GM23338 (cell line): ENCODE measurements at regions not wholly inside any gene's neighbourhood (a gene's known extent, or its start where the extent isn't known, plus 50 kb on each side); places are given as distances from the start of the nearest gene placed in this dataset.

Source experiments
- ATAC-seq: fragments of 200-7000 bp; cut with Tn5 transposase; 3 replicates; pipeline ENCODE4 v1.9.1; 2020
- DNase-seq: peaks from one replicate; pipeline ENCODE4 v3.0.0-alpha.2; 2015; ENCODE audit warnings: low spot score
- H2AFZ ChIP-seq: fragments of 200-600 bp; sonication (generic); 2 replicates; pipeline ENCODE4 v1.8.0; 2016; ENCODE audit warnings: antibody characterized with exemption, mild to moderate bottlenecking, moderate library complexity
- H3F3A ChIP-seq: fragments of 200-600 bp; sonication (generic); replicated peaks from 2 replicates; pipeline ENCODE4 v1.8.0; 2017; ENCODE audit warnings: antibody characterized with exemption, mixed run types, low read depth
- H3K27ac ChIP-seq: fragments of 200-600 bp; sonication (generic); 2 replicates; pipeline ENCODE4 v1.6.1; 2016; ENCODE audit warnings: low read depth
- H3K27me3 ChIP-seq: fragments of 200-600 bp; sonication (generic); 2 replicates; pipeline ENCODE4 v1.8.0; 2016; ENCODE audit warnings: mild to moderate bottlenecking, mixed run types, moderate library complexity; ENCODE audit not compliant: insufficient read depth
- H3K36me3 ChIP-seq: fragments of 200-600 bp; sonication (generic); 2 replicates; pipeline ENCODE4 v1.8.0; 2016; ENCODE audit warnings: mild to moderate bottlenecking; ENCODE audit not compliant: insufficient read depth
- H3K4me1 ChIP-seq: fragments of 200-600 bp; sonication (generic); 2 replicates; pipeline ENCODE4 v1.8.0; 2016; ENCODE audit warnings: mild to moderate bottlenecking, moderate library complexity; ENCODE audit not compliant: insufficient read depth
- H3K4me2 ChIP-seq: fragments of 200-600 bp; sonication (generic); 2 replicates; pipeline ENCODE4 v1.7.1; 2017; ENCODE audit warnings: mixed run types
- H3K4me3 ChIP-seq: fragments of 200-600 bp; sonication (generic); 2 replicates; pipeline ENCODE4 v1.6.1; 2016; ENCODE audit warnings: mixed run types
- H3K79me2 ChIP-seq: fragments of 200-600 bp; sonication (generic); replicated peaks from 2 replicates; pipeline ENCODE4 v1.8.0; 2017; ENCODE audit warnings: mild to moderate bottlenecking; ENCODE audit not compliant: insufficient read depth
- H3K9me2 ChIP-seq: fragments of 200-600 bp; sonication (generic); 2 replicates; pipeline ENCODE4 v1.8.0; 2017; ENCODE audit not compliant: insufficient read depth
- H4K20me1 ChIP-seq: fragments of 200-600 bp; sonication (generic); replicated peaks from 2 replicates; pipeline ENCODE4 v1.8.0; 2017; ENCODE audit warnings: mild to moderate bottlenecking; ENCODE audit not compliant: insufficient read depth
- H3K27ac Mint-ChIP-seq: 2 replicates; pipeline ENCODE4 v1.8.0; 2020; ENCODE audit warnings: inconsistent platforms, mild to moderate bottlenecking, moderate library complexity, mixed read lengths
- H3K27me3 Mint-ChIP-seq: 3 replicates; pipeline ENCODE4 v1.8.0; 2022; ENCODE audit warnings: low read depth, mild to moderate bottlenecking, moderate library complexity, mixed read lengths, inconsistent platforms; ENCODE audit not compliant: insufficient read depth, poor library complexity
- H3K36me3 Mint-ChIP-seq: 3 replicates; pipeline ENCODE4 v1.8.0; 2021; ENCODE audit warnings: low read depth, mild to moderate bottlenecking, inconsistent platforms, moderate library complexity, mixed read lengths
- H3K4me1 Mint-ChIP-seq: 3 replicates; pipeline ENCODE4 v1.8.0; 2020; ENCODE audit warnings: mild to moderate bottlenecking, inconsistent platforms, mixed read lengths
- H3K4me3 Mint-ChIP-seq: 3 replicates; pipeline ENCODE4 v1.8.0; 2021; ENCODE audit warnings: moderate library complexity, mild to moderate bottlenecking, inconsistent platforms, mixed read lengths
- H3K9me3 Mint-ChIP-seq: 3 replicates; pipeline ENCODE4 v1.8.0; 2020; ENCODE audit warnings: moderate library complexity, mild to moderate bottlenecking, inconsistent platforms, mixed read lengths
- EZH2 ChIP-seq: fragments of 200-600 bp; sonication (generic); IDR thresholded peaks from one replicate; pipeline ENCODE4 v1.8.0; 2017; ENCODE audit warnings: antibody characterized with exemption, mild to moderate bottlenecking, low read depth; ENCODE audit not compliant: unreplicated experiment
- EZH2phosphoT487 ChIP-seq: fragments of 200-600 bp; sonication (generic); IDR thresholded peaks from one replicate; pipeline ENCODE4 v1.8.1; 2018; ENCODE audit warnings: antibody characterized with exemption; ENCODE audit not compliant: unreplicated experiment
- POLR2AphosphoS5 ChIP-seq: IDR thresholded peaks from 2 replicates; pipeline ENCODE4 v1.6.1; 2016; ENCODE audit warnings: antibody characterized with exemption, low read depth
- STAT1 ChIP-seq: IDR thresholded peaks from one replicate; pipeline ENCODE4 v1.6.1; 2016; ENCODE audit warnings: antibody characterized with exemption; ENCODE audit not compliant: unreplicated experiment
- ZNF114 ChIP-seq: fragments of 250-450 bp; sonication (Bioruptor Pico); IDR thresholded peaks from 2 replicates; pipeline ENCODE4 v1.5.0; 2020; ENCODE audit warnings: mild to moderate bottlenecking, moderate library complexity
- TF ChIP-seq, protein P1 (sequence below): fragments of 250-450 bp; sonication (Bioruptor Pico); IDR thresholded peaks from 2 replicates; pipeline ENCODE4 v1.5.0; 2020; ENCODE audit warnings: mild to moderate bottlenecking, moderate library complexity
- TF ChIP-seq, protein P2 (sequence below): IDR thresholded peaks from one replicate; pipeline ENCODE4 v1.6.1; 2018; ENCODE audit warnings: antibody characterized with exemption; ENCODE audit not compliant: unreplicated experiment

DNA sequence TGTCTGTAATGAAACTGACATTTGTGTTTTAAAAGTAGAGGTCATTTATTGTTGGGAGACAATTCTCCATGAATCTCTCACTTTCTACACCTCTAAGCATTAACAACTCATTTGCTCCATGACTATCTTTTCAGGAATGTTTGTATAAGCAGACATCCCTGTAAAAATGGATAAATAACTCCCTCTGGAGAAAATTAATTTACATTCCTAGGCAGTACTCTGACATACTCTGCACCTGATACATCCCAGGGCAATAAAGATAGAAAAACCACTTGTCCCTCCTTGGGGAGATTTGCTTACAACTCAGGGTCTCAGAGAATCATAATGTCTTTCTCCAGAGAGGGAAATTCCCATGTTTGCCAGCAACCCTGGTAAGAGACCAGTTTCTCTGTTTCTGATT is 1037.7 kb upstream of the SLC39A10 start:
- Mint-ChIP-seq H3K4me3 (no peak overlapping the region), H3K4me1 (no peaks in the 10 kb centered on the region), H3K36me3 (no peaks in the 10 kb centered on the region), H3K9me3 (no peaks in the 10 kb centered on the region), H3K27me3 (no peaks in the 10 kb centered on the region), H3K27ac (no peak overlapping the region)
- no peak for ATAC-seq
- Histone ChIP-seq H3K27me3 (no peaks in the 10 kb centered on the region), H3K36me3 (no peaks in the 10 kb centered on the region), H3K79me2 (no peaks in the 10 kb centered on the region), H3K4me3 (no peak overlapping the region), H3K9me2 (no peaks in the 10 kb centered on the region; the same call in 1 of the 2 replicates), H3F3A (no peaks in the 10 kb centered on the region), H3K27ac (no peak overlapping the region), H3K4me1 (0 out of 2 replicates have a peak, but pooled peaks cover 5% of the 10 kb centered on the region), H4K20me1 (no peaks in the 10 kb centered on the region), H2AFZ (no peak overlapping the region), H3K4me2 (no peak overlapping the region)
- TF ChIP-seq EZH2 (no peak), EZH2phosphoT487 (no peak), ZNF114 (CRISPR knock-in tag) (no peak)
- TF ChIP-seq, protein P1, sequence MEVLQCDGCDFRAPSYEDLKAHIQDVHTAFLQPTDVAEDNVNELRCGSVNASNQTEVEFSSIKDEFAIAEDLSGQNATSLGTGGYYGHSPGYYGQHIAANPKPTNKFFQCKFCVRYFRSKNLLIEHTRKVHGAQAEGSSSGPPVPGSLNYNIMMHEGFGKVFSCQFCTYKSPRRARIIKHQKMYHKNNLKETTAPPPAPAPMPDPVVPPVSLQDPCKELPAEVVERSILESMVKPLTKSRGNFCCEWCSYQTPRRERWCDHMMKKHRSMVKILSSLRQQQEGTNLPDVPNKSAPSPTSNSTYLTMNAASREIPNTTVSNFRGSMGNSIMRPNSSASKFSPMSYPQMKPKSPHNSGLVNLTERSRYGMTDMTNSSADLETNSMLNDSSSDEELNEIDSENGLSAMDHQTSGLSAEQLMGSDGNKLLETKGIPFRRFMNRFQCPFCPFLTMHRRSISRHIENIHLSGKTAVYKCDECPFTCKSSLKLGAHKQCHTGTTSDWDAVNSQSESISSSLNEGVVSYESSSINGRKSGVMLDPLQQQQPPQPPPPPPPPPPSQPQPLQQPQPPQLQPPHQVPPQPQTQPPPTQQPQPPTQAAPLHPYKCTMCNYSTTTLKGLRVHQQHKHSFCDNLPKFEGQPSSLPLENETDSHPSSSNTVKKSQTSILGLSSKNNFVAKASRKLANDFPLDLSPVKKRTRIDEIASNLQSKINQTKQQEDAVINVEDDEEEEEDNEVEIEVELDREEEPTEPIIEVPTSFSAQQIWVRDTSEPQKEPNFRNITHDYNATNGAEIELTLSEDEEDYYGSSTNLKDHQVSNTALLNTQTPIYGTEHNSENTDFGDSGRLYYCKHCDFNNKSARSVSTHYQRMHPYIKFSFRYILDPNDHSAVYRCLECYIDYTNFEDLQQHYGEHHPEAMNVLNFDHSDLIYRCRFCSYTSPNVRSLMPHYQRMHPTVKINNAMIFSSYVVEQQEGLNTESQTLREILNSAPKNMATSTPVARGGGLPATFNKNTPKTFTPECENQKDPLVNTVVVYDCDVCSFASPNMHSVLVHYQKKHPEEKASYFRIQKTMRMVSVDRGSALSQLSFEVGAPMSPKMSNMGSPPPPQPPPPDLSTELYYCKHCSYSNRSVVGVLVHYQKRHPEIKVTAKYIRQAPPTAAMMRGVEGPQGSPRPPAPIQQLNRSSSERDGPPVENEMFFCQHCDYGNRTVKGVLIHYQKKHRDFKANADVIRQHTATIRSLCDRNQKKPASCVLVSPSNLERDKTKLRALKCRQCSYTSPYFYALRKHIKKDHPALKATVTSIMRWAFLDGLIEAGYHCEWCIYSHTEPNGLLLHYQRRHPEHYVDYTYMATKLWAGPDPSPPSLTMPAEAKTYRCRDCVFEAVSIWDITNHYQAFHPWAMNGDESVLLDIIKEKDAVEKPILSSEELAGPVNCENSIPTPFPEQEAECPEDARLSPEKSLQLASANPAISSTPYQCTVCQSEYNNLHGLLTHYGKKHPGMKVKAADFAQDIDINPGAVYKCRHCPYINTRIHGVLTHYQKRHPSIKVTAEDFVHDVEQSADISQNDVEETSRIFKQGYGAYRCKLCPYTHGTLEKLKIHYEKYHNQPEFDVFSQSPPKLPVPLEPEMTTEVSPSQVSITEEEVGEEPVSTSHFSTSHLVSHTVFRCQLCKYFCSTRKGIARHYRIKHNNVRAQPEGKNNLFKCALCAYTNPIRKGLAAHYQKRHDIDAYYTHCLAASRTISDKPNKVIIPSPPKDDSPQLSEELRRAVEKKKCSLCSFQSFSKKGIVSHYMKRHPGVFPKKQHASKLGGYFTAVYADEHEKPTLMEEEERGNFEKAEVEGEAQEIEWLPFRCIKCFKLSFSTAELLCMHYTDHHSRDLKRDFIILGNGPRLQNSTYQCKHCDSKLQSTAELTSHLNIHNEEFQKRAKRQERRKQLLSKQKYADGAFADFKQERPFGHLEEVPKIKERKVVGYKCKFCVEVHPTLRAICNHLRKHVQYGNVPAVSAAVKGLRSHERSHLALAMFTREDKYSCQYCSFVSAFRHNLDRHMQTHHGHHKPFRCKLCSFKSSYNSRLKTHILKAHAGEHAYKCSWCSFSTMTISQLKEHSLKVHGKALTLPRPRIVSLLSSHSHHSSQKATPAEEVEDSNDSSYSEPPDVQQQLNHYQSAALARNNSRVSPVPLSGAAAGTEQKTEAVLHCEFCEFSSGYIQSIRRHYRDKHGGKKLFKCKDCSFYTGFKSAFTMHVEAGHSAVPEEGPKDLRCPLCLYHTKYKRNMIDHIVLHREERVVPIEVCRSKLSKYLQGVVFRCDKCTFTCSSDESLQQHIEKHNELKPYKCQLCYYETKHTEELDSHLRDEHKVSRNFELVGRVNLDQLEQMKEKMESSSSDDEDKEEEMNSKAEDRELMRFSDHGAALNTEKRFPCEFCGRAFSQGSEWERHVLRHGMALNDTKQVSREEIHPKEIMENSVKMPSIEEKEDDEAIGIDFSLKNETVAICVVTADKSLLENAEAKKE, result no peak
- no peak for DNase-seq

DNA sequence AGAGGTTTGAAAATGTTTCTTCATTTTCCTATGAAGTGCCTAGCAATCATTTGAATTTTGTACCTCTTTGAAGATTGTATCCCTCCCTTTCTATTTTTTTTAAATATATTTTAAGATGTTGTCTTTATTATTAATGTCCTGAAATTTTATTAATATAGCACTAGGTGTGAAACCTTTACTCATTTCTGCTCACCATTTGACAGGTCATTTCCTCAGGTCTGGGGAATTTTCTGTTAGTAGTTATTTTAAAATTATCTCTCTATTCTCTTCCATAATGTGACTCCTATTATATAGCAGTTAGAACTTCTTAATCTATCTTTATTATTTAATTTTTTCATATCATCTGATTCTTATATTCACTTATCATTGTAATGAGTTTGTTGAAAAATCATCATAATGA is 1038.6 kb upstream of the SLC39A10 start:
- no peaks in the 10 kb centered on the region; the same call in 1 of the 2 replicates for H3K9me2 ChIP-seq
- H3K27me3 ChIP-seq, result no peaks in the 10 kb centered on the region
- no peak overlapping the region for H3K4me3 ChIP-seq
- H3K36me3 ChIP-seq, result no peaks in the 10 kb centered on the region
- no peak overlapping the region for H3K4me2 ChIP-seq
- 0 out of 2 replicates have a peak, but pooled peaks cover 5% of the 10 kb centered on the region for H3K4me1 ChIP-seq
- Mint-ChIP-seq H3K4me1 (no peaks in the 10 kb centered on the region), H3K9me3 (peaks cover 4% of the 10 kb centered on the region), H3K27me3 (no peaks in the 10 kb centered on the region), H3K4me3 (no peak overlapping the region), H3K36me3 (peaks cover 1% of the 10 kb centered on the region; the same call in 1 of the 3 replicates), H3K27ac (no peak overlapping the region)
- no peak overlapping the region for H2AFZ ChIP-seq
- ATAC-seq (no peak), DNase-seq (no peak)
- no peak overlapping the region for H3K27ac ChIP-seq
- no peaks in the 10 kb centered on the region for H4K20me1 ChIP-seq
- no peaks in the 10 kb centered on the region for H3F3A ChIP-seq
- no peaks in the 10 kb centered on the region for H3K79me2 ChIP-seq
- no peak for TF ChIP-seq POLR2AphosphoS5
- TF ChIP-seq EZH2phosphoT487, result no peak
- TF ChIP-seq, protein P2, sequence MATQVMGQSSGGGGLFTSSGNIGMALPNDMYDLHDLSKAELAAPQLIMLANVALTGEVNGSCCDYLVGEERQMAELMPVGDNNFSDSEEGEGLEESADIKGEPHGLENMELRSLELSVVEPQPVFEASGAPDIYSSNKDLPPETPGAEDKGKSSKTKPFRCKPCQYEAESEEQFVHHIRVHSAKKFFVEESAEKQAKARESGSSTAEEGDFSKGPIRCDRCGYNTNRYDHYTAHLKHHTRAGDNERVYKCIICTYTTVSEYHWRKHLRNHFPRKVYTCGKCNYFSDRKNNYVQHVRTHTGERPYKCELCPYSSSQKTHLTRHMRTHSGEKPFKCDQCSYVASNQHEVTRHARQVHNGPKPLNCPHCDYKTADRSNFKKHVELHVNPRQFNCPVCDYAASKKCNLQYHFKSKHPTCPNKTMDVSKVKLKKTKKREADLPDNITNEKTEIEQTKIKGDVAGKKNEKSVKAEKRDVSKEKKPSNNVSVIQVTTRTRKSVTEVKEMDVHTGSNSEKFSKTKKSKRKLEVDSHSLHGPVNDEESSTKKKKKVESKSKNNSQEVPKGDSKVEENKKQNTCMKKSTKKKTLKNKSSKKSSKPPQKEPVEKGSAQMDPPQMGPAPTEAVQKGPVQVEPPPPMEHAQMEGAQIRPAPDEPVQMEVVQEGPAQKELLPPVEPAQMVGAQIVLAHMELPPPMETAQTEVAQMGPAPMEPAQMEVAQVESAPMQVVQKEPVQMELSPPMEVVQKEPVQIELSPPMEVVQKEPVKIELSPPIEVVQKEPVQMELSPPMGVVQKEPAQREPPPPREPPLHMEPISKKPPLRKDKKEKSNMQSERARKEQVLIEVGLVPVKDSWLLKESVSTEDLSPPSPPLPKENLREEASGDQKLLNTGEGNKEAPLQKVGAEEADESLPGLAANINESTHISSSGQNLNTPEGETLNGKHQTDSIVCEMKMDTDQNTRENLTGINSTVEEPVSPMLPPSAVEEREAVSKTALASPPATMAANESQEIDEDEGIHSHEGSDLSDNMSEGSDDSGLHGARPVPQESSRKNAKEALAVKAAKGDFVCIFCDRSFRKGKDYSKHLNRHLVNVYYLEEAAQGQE, result no peak
- TF ChIP-seq STAT1, result no peak
- no peak for TF ChIP-seq ZNF114 (CRISPR knock-in tag)
